Kidney tubule cell (primary cell): ENCODE measurements at regions not wholly inside any gene's neighbourhood (a gene's known extent, or its start where the extent isn't known, plus 50 kb on each side); places are given as distances from the start of the nearest gene placed in this dataset.

Experiments used
- DNase-seq: peaks from one replicate; pipeline ENCODE4 v3.0.0-alpha.2; 2018; ENCODE audit warnings: low spot score

GRCh38 chr1:208541225-208541855, 297.2 kb upstream of the PLXNA2 start:
- peak; percentile 33 for DNase-seq

GRCh38 chr1:208542309-208542708, 298.1 kb upstream of the PLXNA2 start:
- no peak for DNase-seq

- peak; percentile 10 for DNase-seq
Observed at GRCh38 chr1:208544053-208544452, 299.9 kb upstream of the PLXNA2 start.

GRCh38 chr1:208544794-208545193, 300.6 kb upstream of the PLXNA2 start:
- DNase-seq, result no peak

GRCh38 chr1:208551024-208551423, 306.8 kb upstream of the PLXNA2 start:
- no peak for DNase-seq

GRCh38 chr1:208551633-208552320, 307.6 kb upstream of the PLXNA2 start:
- DNase-seq, result no peak

GRCh38 chr1:208552928-208553327, 308.7 kb upstream of the PLXNA2 start:
- no peak for DNase-seq

GRCh38 chr1:208556461-208556860, 312.3 kb upstream of the PLXNA2 start:
- no peak for DNase-seq

- no peak for DNase-seq
Observed at GRCh38 chr1:208557046-208557722, 313.0 kb upstream of the PLXNA2 start.

GRCh38 chr1:208557723-208558094, 313.5 kb upstream of the PLXNA2 start:
- DNase-seq, result no peak

GRCh38 chr1:208559597-208560329, 315.6 kb upstream of the PLXNA2 start:
- DNase-seq, result no peak

GRCh38 chr1:208562151-208562960, 318.2 kb upstream of the PLXNA2 start:
- DNase-seq, result no peak

GRCh38 chr1:208564466-208564865, 320.3 kb upstream of the PLXNA2 start:
- DNase-seq, result no peak

- peak; percentile 73 for DNase-seq
Observed at GRCh38 chr1:208565756-208566440, 321.7 kb upstream of the PLXNA2 start.

GRCh38 chr1:208569181-208569580, 325.0 kb upstream of the PLXNA2 start:
- peak; percentile 37 for DNase-seq

GRCh38 chr1:208570362-208570761, 326.2 kb upstream of the PLXNA2 start:
- no peak for DNase-seq

GRCh38 chr1:208576425-208576824, 332.2 kb upstream of the PLXNA2 start:
- no peak for DNase-seq

- no peak for DNase-seq
Observed at GRCh38 chr1:208577381-208577905, 333.3 kb upstream of the PLXNA2 start.

GRCh38 chr1:208581209-208581608, 337.0 kb upstream of the PLXNA2 start:
- DNase-seq, result no peak

- DNase-seq, result no peak
Observed at GRCh38 chr1:208581667-208582066, 337.5 kb upstream of the PLXNA2 start.

- DNase-seq, result no peak
Observed at GRCh38 chr1:208584167-208584755, 340.1 kb upstream of the PLXNA2 start.
